HG02852 (cell line): ENCODE measurements at regions not wholly inside any gene's neighbourhood (a gene's known extent, or its start where the extent isn't known, plus 50 kb on each side); places are given as distances from the start of the nearest gene placed in this dataset.
"Not testable (repeated sequence)": the region's sequence is repeated elsewhere in the genome, so short reads cannot be mapped to it uniquely, and the experiment has no call there.

Experiments used
- ATAC-seq: cut with Tn5 transposase; IDR thresholded peaks from one replicate; pipeline ENCODE4 v1.9.1; 2021; ENCODE audit warnings: mild to moderate bottlenecking, moderate library complexity; ENCODE audit not compliant: unreplicated experiment

DNA sequence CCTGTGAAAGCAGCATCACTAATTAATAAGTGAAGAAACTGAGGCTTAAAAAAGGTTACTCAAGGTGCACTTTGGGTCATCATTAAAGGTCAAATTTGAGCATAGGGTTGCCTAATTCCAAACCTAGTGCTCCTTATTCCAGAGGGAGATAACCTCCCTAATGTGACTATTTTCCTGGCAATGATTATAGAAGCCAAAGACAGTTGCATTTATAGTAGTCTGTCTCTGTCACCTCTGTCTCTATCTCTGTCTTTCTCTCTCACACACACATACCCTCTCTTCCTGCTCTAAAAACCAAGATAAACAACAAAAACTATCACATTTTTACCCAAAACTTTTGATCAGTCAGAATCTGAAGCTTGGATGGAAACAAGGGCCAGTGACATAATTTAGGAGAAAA is 172.0 kb upstream of the LMCD1 start:
- no peak for ATAC-seq

GRCh38 chr3:8336456-8336855 is 165.2 kb upstream of the LMCD1 start:
- ATAC-seq = no peak

DNA sequence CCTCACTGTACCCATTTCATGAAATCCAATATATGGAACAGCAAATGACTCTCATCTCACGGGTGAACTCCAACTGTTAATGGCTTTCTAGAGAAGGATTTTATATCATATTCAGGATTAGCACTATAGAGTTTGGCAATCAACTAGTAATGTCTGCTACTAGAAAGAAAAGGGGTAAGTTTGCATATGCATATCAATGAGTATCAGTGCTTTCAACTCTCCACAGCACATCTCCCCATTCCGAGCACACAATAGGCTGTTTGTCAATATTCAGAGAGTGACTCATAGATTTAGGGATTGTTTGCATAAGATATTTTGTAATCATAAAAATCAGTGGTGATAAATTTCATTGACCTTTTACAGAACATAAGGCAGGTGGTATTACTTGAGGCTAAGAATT is 163.2 kb upstream of the LMCD1 start:
- no peak for ATAC-seq

GRCh38 chr3:8341821-8342247 is 159.8 kb upstream of the LMCD1 start:
- ATAC-seq = no peak

GRCh38 chr3:8343058-8343457 is 158.6 kb upstream of the LMCD1 start:
- ATAC-seq = no peak

DNA sequence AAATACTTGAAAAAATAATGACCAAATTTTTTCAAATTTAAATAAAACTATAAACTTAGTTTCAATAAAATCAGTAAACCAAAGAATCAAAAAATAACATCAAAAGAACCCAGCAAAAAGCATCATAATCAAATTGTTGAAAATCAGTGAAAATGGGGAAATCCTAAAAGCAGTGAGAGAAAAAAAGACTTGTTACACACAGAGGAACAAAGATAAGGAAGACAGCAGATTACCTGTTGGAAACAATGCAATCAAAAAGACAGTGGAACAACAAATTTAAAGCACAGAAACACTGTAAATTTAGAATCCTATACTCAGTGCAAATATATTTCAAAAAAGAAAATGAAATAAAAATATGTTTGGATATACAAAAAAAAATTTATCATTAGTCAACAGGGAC is 156.2 kb upstream of the LMCD1 start:
- ATAC-seq = no peak

GRCh38 chr3:8348076-8348475 is 153.5 kb upstream of the LMCD1 start:
- no peak for ATAC-seq

DNA sequence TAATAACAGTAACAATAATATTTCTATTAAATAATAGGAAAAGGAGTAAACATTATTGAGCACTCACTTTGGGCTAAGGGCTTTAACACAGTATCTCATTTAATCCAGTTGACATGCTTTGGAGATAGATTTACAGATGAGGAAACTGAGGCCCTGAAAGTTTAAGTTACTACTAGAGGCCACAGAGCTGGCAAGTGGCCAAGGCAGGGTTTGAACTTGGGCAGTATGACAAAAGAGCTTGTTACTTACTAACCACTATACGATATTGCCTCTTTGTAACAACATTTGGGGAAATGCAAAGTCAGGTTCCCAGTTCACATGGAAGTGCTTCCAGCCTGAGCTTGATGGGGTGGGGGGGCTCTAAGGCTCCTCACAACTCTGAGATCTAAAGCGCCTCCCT is 149.1 kb upstream of the LMCD1 start:
- no peak for ATAC-seq

DNA sequence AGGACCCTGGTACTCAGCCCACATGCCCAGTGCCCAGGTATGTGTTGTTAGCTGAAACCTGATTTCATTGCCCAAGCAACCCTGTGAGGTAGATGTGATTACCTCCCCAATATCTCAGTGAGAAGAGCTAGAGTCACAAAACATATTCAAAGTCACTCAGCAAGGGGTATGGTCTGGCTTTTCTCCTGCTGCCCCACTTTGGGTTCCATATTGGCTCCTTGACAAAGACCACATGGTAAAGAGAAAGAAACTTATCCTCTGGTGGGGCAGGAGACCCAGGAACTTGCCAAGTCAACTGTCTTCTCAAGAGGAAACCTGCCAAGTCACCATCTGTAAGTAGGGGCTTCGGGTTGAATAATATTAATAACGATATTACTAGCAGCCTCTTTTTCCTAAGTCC is 148.3 kb upstream of the LMCD1 start:
- no peak for ATAC-seq

DNA sequence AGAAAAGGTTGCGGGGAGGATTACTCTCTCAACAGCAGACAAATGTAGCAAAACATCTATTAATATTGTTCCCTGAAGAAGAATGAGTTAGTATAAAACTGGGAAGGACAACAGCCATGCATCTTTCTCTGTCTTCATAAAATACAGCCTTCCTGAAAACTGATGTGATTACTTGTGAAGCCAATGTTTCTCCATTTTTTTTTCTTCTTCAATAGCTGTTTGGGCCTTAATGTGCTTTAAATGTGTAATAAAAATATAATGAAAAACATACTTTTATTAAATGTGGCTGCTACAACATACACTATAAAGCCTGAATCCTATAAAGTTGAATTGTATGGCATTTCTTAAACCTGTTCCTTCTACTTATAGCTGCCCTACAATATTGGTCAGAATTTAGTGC is 146.3 kb upstream of the LMCD1 start:
- ATAC-seq = no peak

DNA sequence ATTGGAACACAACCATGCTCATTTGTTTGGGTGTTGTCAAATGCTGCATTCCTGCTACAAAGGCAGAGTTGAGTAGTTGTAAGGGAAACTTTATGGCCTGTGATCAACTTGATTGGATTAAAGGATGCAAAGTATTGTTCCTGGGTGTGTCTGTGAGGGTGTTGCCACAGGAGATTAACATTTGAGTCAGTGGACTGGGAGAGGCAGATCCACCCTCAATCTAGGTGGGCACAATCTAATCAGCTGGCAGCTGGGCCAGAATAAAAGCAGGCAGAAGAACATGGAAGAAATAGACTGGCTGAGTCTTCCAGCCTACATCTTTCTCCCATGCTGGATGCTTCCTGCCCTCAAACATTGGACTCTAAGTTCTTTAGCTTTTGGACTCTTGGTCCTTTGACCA is 145.6 kb upstream of the LMCD1 start:
- not testable (repeated sequence) for ATAC-seq

GRCh38 chr3:8357859-8358258 is 143.8 kb upstream of the LMCD1 start:
- no peak for ATAC-seq

- ATAC-seq = no peak
Measured at GRCh38 chr3:8359133-8359532, 142.5 kb upstream of the LMCD1 start.

DNA sequence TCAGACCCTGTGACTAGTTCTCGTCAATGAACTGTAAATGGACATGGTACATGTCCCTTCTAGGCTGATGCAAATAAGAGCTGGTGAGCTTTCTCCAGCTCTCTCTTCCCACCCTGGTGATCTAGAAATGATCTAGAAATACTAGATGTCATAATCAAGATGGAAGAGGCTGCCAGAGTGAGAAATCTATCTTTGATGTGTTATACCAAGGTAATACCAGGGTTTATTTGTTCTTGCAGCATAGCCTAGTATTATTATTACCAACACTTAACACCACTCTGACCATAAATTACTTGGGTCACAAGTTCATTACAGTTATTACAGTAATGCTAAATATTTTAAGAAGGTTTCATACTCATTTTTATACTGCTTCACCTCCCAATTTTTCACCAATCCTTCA is 138.4 kb upstream of the LMCD1 start:
- ATAC-seq = no peak

GRCh38 chr3:8365541-8365940 is 136.1 kb upstream of the LMCD1 start:
- no peak for ATAC-seq

DNA sequence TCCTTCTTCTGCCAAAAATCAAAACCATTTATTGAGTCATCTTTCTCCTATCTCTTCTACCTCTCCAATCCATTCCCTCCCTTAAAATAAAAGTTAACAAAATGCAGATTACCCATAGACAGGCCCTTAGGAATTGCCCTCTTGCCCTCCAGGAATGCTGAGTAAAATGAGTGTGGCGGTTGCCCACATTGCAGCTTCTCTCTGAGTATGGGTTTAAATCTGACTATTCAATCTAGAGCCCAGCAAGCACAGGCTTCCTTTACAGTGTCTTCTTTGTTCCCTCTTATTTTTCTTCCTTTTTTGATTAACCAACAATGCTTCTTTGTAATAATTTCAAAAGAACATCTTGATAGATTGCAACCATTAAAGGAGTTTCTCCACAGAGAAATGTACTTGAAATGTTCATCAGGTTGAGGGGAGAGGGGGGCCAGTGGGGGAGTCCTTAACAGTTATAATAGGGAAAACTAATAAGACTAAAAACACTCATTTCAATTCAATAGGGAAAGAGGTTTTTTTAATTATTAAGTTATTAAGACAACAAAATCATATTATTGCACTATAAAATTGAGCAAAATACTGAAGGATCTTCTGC is 135.3 kb upstream of the LMCD1 start:
- no peak for ATAC-seq

GRCh38 chr3:8368598-8368997 is 133.0 kb upstream of the LMCD1 start:
- ATAC-seq = no peak

GRCh38 chr3:8369638-8370037 is 132.0 kb upstream of the LMCD1 start:
- no peak for ATAC-seq

GRCh38 chr3:8371085-8371551 is 130.5 kb upstream of the LMCD1 start:
- ATAC-seq = no peak

GRCh38 chr3:8371960-8372463 is 129.6 kb upstream of the LMCD1 start:
- ATAC-seq = no peak

GRCh38 chr3:8380904-8381704 is 120.5 kb upstream of the LMCD1 start:
- ATAC-seq = no peak

GRCh38 chr3:8385848-8386620 is 115.6 kb upstream of the LMCD1 start:
- no peak for ATAC-seq
